GM18502 (cell line): ENCODE measurements at regions not wholly inside any gene's neighbourhood (a gene's known extent, or its start where the extent isn't known, plus 50 kb on each side); places are given as distances from the start of the nearest gene placed in this dataset.

ENCODE experiments used
- ATAC-seq: cut with Tn5 transposase; IDR thresholded peaks from one replicate; pipeline ENCODE4 v1.9.1; 2021; ENCODE audit warnings: mild to moderate bottlenecking; ENCODE audit not compliant: unreplicated experiment, poor library complexity

GRCh38 chr15:97126553-97127233 is 796.2 kb downstream of the NR2F2 start:
- no peak for ATAC-seq

DNA sequence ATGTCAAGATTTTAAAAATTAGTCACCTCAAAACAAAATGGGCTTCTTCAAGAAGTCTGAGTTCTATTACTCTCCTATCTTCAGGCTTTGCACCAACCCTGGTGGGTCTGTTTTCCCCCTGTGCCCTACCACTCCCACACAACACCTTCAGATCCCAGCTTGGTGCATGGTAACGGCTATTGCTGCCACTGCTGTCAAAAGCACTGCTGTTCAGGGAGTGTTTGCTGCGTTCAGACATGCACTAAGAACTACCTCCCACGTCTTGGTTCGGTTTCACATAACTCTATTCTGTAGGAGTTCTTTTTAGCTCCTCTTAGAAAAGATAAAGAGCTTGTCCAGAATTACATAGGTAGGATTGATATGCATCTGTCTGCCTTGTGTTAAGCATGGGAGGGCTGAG is 799.2 kb downstream of the NR2F2 start:
- ATAC-seq = no peak

DNA sequence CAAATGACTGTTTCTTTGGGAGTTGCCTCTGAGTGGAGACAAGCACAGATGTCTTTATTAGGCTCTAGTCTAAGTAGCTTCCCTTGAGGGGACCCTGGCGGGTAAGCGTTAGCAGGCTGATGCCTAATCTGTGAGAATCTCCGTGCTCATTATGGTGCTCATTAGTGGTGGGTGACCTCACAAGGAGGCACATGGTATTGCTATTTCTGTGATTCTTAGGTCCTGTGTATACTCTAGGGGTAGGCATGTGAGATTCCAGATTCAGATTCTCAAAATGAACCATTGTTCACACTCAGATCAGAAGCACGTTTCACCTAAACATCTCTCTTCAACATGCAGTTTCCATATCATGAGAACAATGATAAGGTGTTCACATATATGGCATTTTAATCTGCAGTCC is 809.7 kb downstream of the NR2F2 start:
- no peak for ATAC-seq

DNA sequence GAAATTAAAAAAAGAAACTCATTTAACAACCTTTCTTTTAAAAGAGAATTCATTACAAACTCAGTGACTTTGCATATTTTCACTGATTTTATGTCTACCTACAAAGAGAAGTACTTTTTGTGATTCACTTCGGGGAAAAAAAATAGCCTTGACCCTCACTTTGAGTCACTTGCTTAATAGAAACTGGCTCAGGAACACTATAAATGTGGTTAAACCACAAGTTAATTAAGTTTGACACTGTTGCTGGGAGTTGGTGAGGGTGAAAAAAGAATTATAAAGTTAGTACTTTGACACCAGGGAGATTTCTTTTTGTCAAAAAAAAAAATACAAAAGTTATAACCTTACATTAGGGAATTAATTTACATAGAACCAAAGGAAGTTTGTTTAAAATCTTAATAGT is 810.9 kb downstream of the NR2F2 start:
- ATAC-seq = no peak

DNA sequence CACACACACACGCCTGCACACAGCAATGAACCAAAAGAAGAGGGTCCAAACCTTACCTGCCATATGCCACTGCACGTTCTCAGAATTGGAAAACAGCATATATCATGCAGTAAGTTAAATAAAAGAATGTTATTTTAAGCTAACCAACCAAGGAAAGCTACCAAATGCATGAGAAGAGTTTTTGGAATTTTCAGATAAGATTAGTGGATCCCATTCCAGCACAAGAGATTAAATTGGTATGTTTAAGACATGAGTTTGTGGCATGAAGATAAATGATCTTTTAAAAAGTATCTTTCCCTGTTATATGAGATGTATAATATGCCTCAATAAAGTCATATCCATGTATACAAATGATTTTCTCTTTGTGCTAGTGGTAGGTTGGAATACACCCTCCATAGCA is 811.4 kb downstream of the NR2F2 start:
- no peak for ATAC-seq

DNA sequence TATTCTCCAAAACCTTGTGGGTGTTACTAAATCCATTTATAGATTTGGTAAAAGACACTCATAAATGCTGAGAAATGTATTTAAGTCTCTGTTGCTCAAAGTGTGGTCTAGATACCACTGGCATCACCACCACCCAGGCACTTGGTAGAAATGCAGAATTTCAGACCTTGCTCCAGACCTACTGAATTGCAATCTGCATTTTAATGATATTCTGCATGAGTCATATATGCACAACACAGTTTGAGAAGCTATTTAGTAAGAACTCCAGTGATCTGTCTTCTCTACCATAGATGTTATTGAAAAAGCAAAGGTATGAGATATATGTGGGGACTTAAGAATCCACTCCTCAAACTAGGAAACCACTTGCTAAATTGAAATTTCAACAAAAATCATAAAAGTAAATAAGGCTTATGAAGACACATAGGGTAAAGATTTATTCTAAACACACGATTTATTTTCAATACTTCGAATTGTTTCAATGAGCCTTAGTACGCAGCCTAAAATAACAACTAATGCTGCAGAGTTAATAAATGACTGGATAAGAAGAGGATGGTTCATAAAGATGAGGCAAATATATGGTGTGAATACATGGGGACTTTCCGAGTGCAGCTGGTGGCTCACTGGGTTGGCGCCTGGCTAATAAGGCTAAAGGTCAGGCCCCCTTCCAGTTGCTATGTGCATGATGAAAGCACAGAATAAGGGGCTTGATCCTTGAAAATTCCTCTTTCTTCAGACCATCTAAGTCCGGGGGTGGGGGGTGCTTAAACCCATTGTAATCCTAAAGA is 813.3 kb downstream of the NR2F2 start:
- no peak for ATAC-seq

DNA sequence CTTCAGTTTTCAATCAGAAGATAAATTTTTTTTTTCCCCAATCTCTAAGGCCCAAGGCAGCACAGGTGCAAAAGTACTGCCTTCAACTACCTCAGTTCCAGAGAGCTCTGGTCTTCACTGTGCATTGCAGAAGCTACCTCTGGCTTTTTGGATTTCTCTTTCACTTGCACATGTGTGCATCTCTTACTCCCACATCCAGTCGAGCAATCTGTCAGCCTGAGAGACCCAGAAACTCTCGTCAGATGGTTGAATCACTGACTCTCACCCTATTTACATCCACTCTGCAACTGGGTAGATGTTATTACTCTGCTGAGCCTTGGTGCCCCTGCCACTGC is 813.8 kb downstream of the NR2F2 start:
- ATAC-seq = no peak

DNA sequence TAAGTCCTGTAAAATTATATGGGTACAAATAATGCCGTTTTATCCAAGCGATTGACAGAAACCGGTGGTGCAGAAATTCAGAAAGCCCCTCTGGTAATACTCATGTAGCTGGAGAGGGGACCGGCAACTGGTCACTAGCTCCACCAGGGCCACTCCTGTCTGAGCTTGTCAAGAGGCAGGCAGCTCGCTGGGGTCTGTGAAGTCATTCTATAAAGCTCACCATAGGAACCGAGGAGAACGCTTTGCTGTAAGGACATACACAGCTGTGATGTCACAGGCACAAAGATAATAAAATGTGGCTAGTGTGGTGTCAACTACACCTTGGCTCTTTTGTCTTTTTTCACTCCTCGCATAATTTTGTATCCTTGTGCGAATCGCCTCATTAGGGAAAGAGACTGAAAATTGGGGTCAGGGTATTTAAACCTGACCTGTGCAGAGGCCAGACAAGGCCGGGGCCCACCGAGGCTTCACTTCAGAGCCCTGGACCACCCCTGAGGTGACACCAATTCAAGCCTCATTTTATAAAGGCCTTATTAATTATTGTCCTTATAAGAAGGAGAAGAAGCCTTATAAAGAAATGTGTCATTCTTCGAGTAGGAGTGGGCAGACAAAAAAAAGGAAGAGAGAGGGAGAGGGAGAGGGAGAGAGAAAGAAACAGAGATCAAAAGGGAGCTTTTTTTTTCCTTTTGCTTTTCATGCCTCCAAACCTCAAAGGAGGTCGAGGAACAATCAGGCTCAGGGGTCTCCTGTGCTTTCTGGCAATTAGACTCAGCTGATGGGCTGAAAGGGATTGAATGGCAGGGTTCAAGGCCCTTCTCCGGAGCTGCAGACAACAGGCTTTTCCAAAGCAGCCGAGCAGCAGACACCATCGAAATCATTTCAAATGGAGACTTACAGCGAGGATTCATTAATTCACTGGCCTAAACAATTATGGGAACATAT is 813.3 kb upstream of the ARRDC4 start:
- no peak for ATAC-seq

GRCh38 chr15:97153356-97153965 is 807.0 kb upstream of the ARRDC4 start:
- ATAC-seq = no peak

DNA sequence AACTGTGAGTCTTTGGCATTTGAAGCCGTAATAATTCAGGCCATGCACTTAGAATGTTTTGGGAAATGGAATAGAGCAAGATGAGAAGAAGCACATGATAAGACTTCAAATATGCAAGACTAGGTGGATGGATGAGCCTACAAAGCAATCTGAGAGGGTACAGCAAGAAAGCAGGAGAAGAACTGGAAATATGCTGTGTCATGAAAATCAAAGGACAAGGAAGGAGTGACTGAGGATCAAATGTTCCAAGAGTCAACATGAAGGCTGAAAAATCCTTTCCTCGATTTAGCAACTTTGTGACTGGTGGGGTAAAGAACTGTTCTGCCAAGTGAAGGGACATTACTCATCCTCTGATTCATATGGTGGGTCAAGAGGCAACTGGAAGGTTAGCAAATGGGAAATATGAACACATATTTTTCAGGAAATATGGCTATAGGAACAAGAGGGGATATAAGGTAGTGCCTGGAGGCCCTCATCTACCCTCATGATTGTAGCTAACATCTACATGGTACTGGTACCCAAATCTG is 803.7 kb upstream of the ARRDC4 start:
- ATAC-seq = no peak

GRCh38 chr15:97162805-97163495 is 797.6 kb upstream of the ARRDC4 start:
- no peak for ATAC-seq

DNA sequence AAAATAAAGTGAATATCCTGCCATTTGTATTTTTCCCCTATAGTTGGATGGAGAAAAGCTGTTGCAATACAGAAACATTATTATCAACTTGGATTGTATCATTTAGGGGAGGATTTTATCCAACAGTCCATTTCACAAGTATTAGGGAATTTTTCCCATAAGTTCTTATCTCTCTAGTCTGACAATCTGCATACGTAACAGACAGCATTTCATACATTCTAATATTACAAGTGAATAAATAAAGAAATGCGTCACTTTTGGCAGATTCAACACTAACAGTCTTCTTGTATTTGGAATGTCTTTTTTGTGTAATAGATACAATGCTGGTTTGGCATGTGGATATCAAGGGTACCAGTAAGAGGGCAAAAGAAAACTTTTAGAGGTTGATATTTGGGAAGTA is 795.3 kb upstream of the ARRDC4 start:
- ATAC-seq = no peak

- no peak for ATAC-seq
Observed at GRCh38 chr15:97168704-97169475, 791.6 kb upstream of the ARRDC4 start.

DNA sequence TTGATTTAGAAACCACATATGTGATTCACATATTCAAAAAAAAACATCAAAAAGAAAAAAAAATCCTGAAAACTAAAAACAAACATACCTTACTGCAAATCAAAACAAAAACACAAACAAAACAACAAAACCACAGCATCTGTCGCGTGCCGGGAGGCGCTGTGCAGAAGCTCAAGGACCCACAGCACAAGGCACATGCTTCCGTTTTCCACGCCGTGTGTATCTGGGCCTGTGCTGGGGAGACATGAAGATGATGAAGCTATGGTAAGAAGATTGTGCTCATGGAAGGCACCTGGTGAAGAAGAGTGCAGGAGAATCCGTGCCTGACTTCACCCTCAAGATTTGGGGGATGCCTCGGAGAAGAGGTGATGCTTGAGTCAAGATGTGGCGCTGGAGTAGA is 788.9 kb upstream of the ARRDC4 start:
- ATAC-seq = no peak

DNA sequence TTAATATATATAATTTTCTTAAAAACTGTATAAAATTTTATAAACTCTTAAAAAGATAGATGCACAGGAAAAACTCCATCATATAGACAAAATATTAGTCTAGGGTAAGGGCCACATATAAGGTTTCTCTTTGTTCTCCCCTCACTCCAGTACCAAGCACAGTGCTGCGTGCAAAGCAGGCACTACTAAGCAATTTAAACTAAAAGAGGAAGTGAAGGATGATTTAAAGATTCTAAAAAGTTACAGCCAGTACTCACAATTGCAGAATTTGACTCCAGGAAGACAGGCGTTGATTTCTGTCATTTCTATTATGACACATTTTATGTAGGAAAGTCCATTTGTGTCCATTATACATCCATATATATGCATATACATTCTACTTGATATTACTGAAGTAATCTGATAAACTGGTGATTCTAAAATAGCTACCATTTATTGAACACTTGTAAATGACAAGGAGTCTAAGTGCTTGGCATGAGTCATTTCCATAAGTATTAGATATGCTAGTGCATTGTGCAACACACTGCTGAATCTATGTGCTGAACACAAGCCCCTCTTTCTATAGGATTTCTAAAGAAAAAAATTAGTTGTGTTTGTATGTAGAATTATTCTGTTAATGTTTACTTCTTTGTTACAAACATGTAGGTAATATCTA is 785.5 kb upstream of the ARRDC4 start:
- ATAC-seq = no peak

GRCh38 chr15:97177151-97177577 is 783.3 kb upstream of the ARRDC4 start:
- no peak for ATAC-seq

DNA sequence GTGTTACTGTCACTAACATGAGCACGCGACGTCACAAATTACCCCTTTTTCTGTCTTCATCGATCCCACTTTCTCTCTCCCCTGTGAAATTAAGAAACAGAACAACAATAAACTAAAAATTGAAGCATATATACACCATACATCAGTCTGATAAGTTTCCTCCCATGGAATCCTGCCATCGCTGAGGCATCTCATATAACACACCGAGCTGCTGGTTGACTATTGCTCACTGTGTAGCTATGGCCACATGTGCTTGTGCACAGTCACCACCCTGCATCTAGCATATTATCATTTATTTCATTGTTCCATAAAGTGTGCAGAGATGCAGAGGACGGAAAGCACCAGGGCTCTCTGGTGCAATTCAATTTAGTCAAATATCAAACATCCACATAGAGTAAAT is 777.9 kb upstream of the ARRDC4 start:
- no peak for ATAC-seq

DNA sequence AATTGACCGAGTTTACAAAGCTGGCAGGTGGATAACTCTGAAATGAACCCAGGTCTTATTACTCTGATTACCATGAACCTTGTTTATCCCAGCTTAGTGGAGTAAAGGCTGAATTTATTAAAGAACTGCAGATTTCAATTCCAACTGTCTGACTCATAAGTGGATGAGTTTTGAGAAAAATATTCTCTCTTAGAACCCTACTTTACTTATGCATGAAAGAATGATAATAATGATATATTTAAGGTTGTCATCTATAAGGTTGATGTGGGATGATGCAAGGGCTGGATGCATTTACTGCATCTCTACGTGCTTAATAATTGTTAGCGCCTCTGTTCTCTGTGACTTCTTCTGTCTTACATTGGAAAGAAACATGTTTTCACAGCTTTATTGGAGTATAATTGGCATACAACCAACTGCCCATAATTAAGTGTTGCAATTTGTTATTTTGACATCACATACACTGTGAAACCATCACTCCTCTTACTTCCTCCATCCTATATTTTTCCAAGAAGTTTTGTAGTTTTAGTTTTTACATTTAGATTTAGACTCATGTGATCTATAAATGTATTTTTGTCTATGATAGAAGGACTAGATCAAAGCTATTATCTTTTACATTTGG is 771.2 kb upstream of the ARRDC4 start:
- no peak for ATAC-seq
